ENCODE measurements at regions not wholly inside any gene's neighbourhood (a gene's known extent, or its start where the extent isn't known, plus 50 kb on each side); places are given as distances from the start of the nearest gene placed in this dataset.

DNA sequence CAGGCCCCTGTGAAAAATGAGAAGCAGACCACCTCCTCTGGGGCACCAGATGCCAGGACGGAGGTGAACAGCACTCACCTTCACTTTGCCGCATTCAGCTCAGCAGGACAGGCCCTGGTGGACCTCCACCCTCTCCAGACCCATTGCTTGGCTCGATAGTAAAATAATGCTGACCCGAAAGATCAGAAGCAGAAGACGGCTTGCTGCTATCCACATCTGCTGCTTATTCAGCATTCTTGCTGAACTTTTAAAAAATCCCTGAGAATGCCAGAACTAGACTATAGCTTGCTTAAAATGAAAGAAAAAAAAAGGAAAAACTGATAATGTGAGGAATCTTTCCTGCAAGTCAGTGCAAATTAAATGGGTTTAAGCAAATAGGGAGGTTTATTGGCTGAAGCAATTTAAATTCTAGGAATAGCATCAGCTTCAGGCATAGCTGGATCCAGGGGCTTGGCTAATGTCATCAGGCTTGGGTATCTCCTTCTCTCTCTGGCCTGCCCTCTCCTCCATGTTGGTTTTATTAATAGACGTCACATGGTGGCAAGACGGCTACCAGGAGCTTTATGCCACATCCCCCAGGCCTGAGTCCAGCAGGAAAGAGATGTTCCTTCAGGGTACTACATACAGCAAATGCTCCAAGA, 137.9 kb downstream of the SCARB1 start:
- no peak for TF ChIP-seq POLR2A (IDR thresholded peaks at IDR 0.05)
- no peak for TF ChIP-seq CTCF (IDR thresholded peaks at IDR 0.05)
- no peak for TF ChIP-seq POLR2AphosphoS5 (IDR thresholded peaks at IDR 0.05)
- no peak for TF ChIP-seq EP300 (IDR thresholded peaks at IDR 0.05)

Data from upper lobe of left lung (tissue), 4 donors.